Mucosa of descending colon (tissue), 3 donors: ENCODE measurements at regions not wholly inside any gene's neighbourhood (a gene's known extent, or its start where the extent isn't known, plus 50 kb on each side); places are given as distances from the start of the nearest gene placed in this dataset.

Source experiments
- ATAC-seq: fragments of 200-7000 bp; cut with Tn5 transposase; one replicate; pipeline ENCODE4 v1.9.1; 2020; ENCODE audit warnings: mild to moderate bottlenecking, moderate library complexity
- DNase-seq, 3 donors: peaks; one replicate each; pipeline ENCODE4 v3.0.0-alpha.2; 2020
- H3K36me3 ChIP-seq: fragments of 200-600 bp; one replicate; pipeline ENCODE4 v1.8.0; 2021; ENCODE audit warnings: low read depth, mild to moderate bottlenecking
- H3K4me1 ChIP-seq: fragments of 200-600 bp; one replicate; pipeline ENCODE4 v1.8.0; 2021; ENCODE audit warnings: low read depth, mild to moderate bottlenecking
- H3K4me3 ChIP-seq: fragments of 200-600 bp; one replicate; pipeline ENCODE4 v1.8.0; 2021; ENCODE audit warnings: mild to moderate bottlenecking
- H3K9me3 ChIP-seq: fragments of 200-600 bp; one replicate; pipeline ENCODE4 v1.8.0; 2021; ENCODE audit warnings: mild to moderate bottlenecking
- CTCF ChIP-seq: fragments of 200-600 bp; IDR thresholded peaks from one replicate; pipeline ENCODE4 v1.8.0; 2022; ENCODE audit warnings: antibody characterized with exemption, mild to moderate bottlenecking
- intact Hi-C, 2 donors: fragments of 100-400 bp; cut with DNase I in 1 of 2; cut with micrococcal nuclease in 1 of 2; formaldehyde crosslinking; loops; one replicate each; pipeline versions ENCODE4 v1.11.0 to v1.11.1; 2022; cut with DNase I, micrococcal nuclease
- donor health status: DM: no; HTN: no; CAD: no; lungs with moderate emphysema.
- donor health status: DM: no; HTN: no; CAD: no.
- donor health status: DM: no; HTN: yes; CAD: no.

GRCh38 chr20:62584671-62585460 is 57.4 kb upstream of the SLCO4A1 start:
- intact Hi-C loops: no loop called here
- H3K4me1 ChIP-seq: no peaks in the 10 kb centered on the region
- H3K9me3 ChIP-seq: no peaks in the 10 kb centered on the region
- DNase-seq (no peak), ATAC-seq (no peak)
- H3K36me3 ChIP-seq: no peaks in the 10 kb centered on the region
- H3K4me3 ChIP-seq: no peak overlapping the region
- no peak for TF ChIP-seq CTCF

GRCh38 chr20:62585461-62585970 is 56.8 kb upstream of the SLCO4A1 start:
- no peak for DNase-seq
- no peak for ATAC-seq
- intact Hi-C loops: no loop called here
- H3K4me1 ChIP-seq: no peaks in the 10 kb centered on the region
- H3K4me3 ChIP-seq: no peak overlapping the region
- no peak for TF ChIP-seq CTCF
- no peaks in the 10 kb centered on the region for H3K36me3 ChIP-seq
- no peaks in the 10 kb centered on the region for H3K9me3 ChIP-seq

- no peaks in the 10 kb centered on the region for H3K4me1 ChIP-seq
- ATAC-seq: no peak
- intact Hi-C loops: no loop called here
- no peaks in the 10 kb centered on the region for H3K9me3 ChIP-seq
- TF ChIP-seq CTCF: no peak
- no peak overlapping the region for H3K4me3 ChIP-seq
- no peak for DNase-seq
- H3K36me3 ChIP-seq: no peaks in the 10 kb centered on the region
Measured at GRCh38 chr20:62586799-62587198, 55.5 kb upstream of the SLCO4A1 start.

GRCh38 chr20:62587757-62588402 is 54.4 kb upstream of the SLCO4A1 start:
- H3K36me3 ChIP-seq: no peaks in the 10 kb centered on the region
- intact Hi-C loops: no loop called here
- DNase-seq: no peak
- ATAC-seq: no peak
- TF ChIP-seq CTCF: no peak
- H3K4me3 ChIP-seq: no peak overlapping the region
- no peaks in the 10 kb centered on the region for H3K4me1 ChIP-seq
- no peaks in the 10 kb centered on the region for H3K9me3 ChIP-seq

- no peak for DNase-seq
- no peak for TF ChIP-seq CTCF
- Histone ChIP-seq H3K4me3 (no peak overlapping the region), H3K9me3 (no peaks in the 10 kb centered on the region), H3K4me1 (no peaks in the 10 kb centered on the region), H3K36me3 (no peaks in the 10 kb centered on the region)
- intact Hi-C loops: no loop called here
- no peak for ATAC-seq
Measured at GRCh38 chr20:62588458-62589149, 53.7 kb upstream of the SLCO4A1 start.
